HCT116 (cell line): ENCODE measurements at regions not wholly inside any gene's neighbourhood (a gene's known extent, or its start where the extent isn't known, plus 50 kb on each side); places are given as distances from the start of the nearest gene placed in this dataset.

ENCODE experiments used
- ATAC-seq: fragments of 200-7000 bp; cut with Tn5 transposase; 2 replicates; pipeline ENCODE4 v1.9.1; 2020; ENCODE audit warnings: mild to moderate bottlenecking, moderate library complexity
- BruUV-seq: library from RNA; stranded (reverse); fragments of 400-500 nt; replicated peaks from 2 replicates; lab custom pipeline; 2021; lab: Mats Ljungman, UMichigan
- CTCF ChIA-PET: fragments of 300-600 bp; sonication (Branson Sonifier 250); formaldehyde crosslinking; loops from one replicate; lab custom pipeline; 2021; ENCODE audit warnings: antibody characterized with exemption; lab: Charles Lee
- POLR2A ChIA-PET: fragments of 300-600, 350-600 bp; sonication (Branson Sonifier 250); formaldehyde crosslinking; loops from one replicate; lab custom pipeline; 2021; ENCODE audit warnings: antibody characterized with exemption; lab: Charles Lee
- RAD21 ChIA-PET, 2 experiments: fragments of 300-600 bp; sonication (Branson Sonifier 250); formaldehyde crosslinking; loops; one replicate each; lab custom pipeline; 2023; ENCODE audit warnings: low total read pairs in 2 of 2; ENCODE audit not compliant: uncharacterized antibody in 2 of 2, unreplicated experiment in 2 of 2, low non-redundant PET in 1 of 2; lab: Charles Lee
- DNase-seq: peaks from one replicate; pipeline ENCODE4 v3.0.0-alpha.2; 2010; ENCODE audit warnings: low read depth, low spot score
- H2AFZ ChIP-seq: fragments of 200-600 bp; shearing (Covaris generic), sonication (generic); 2 replicates; pipeline ENCODE4 v1.6.1; 2017; ENCODE audit warnings: low read depth, mixed run types, mixed read lengths, antibody characterized with exemption, low read length; ENCODE audit not compliant: poor library complexity, severe bottlenecking
- H3K27ac ChIP-seq: 2 replicates; pipeline ENCODE4 v1.5.1; 2012; ENCODE audit warnings: low read depth, low read length
- H3K27me3 ChIP-seq: fragments of 200-600 bp; sonication (generic); 2 replicates; pipeline ENCODE4 v1.6.1; 2016; ENCODE audit warnings: mixed run types, low read length, mixed read lengths; ENCODE audit not compliant: insufficient read depth
- H3K36me3 ChIP-seq, 2 experiments: fragments of 200-500 bp in 1 of 2; fragments of 200-600 bp in 1 of 2; sonication (Bioruptor generic) in 1 of 2; sonication (generic) in 1 of 2; 2 replicates each; pipeline versions ENCODE4 v1.5.1 to v1.6.1; 2014 to 2016; ENCODE audit warnings: low read length in 2 of 2, inconsistent platforms in 1 of 2, mixed read lengths in 1 of 2, mixed run types in 1 of 2; ENCODE audit not compliant: insufficient read depth in 2 of 2, control insufficient read depth in 1 of 2
- H3K4me1 ChIP-seq, 2 experiments: fragments of 200-600 bp in 1 of 2; sonication (generic) in 1 of 2; 2 replicates each; pipeline versions ENCODE4 v1.5.1 to v1.6.1; 2012 to 2017; ENCODE audit warnings: low read length in 2 of 2, inconsistent platforms in 1 of 2, mild to moderate bottlenecking in 1 of 2, mixed read lengths in 1 of 2, mixed run types in 1 of 2, moderate library complexity in 1 of 2; ENCODE audit not compliant: insufficient read depth in 2 of 2, control insufficient read depth in 1 of 2
- H3K4me2 ChIP-seq: fragments of 200-600 bp; sonication (generic); 2 replicates; pipeline ENCODE4 v1.6.1; 2017; ENCODE audit warnings: mixed run types, low read length, mixed read lengths
- H3K4me3 ChIP-seq, 2 experiments: fragments of 200-600 bp in 1 of 2; sonication (generic) in 1 of 2; replicated peaks in 1 of 2; 2 replicates each; pipeline ENCODE4 v1.5.1; 2011 to 2016; ENCODE audit warnings: low read length in 2 of 2, control low read depth in 1 of 2, low read depth in 1 of 2, mild to moderate bottlenecking in 1 of 2, mixed read lengths in 1 of 2, mixed run types in 1 of 2
- H3K79me2 ChIP-seq: fragments of 200-600 bp; sonication (generic); 2 replicates; pipeline ENCODE4 v1.6.1; 2017; ENCODE audit warnings: mild to moderate bottlenecking, mixed run types, low read length, moderate library complexity, mixed read lengths; ENCODE audit not compliant: insufficient read depth
- H3K9ac ChIP-seq: fragments of 200-600 bp; sonication (generic); 2 replicates; pipeline ENCODE4 v1.6.1; 2016; ENCODE audit warnings: low read length, mixed read lengths
- H3K9me2 ChIP-seq: fragments of 200-600 bp; sonication (generic), shearing (Covaris generic); 2 replicates; pipeline ENCODE4 v1.6.1; 2017; ENCODE audit warnings: mixed run types, mild to moderate bottlenecking, moderate library complexity; ENCODE audit not compliant: insufficient read depth
- H3K9me3 ChIP-seq, 2 experiments: fragments of 200-500 bp in 1 of 2; fragments of 200-600 bp in 1 of 2; sonication (Bioruptor generic) in 1 of 2; sonication (generic) in 1 of 2; 2 replicates each; pipeline ENCODE4 v1.6.1; 2014 to 2017; ENCODE audit warnings: low read length in 2 of 2, mixed read lengths in 2 of 2, inconsistent platforms in 1 of 2, low read depth in 1 of 2, mild to moderate bottlenecking in 1 of 2, mixed run types in 1 of 2, moderate library complexity in 1 of 2; ENCODE audit not compliant: control insufficient read depth in 1 of 2, insufficient read depth in 1 of 2
- H4K20me1 ChIP-seq: fragments of 200-600 bp; sonication (generic), shearing (Covaris generic); 2 replicates; pipeline ENCODE4 v1.6.1; 2017; ENCODE audit warnings: mixed run types, mild to moderate bottlenecking, moderate library complexity; ENCODE audit not compliant: insufficient read depth
- CBX3 ChIP-seq: IDR thresholded peaks from 2 replicates; pipeline ENCODE4 v1.6.1; 2012; ENCODE audit warnings: low read depth
- ELF1 ChIP-seq: IDR thresholded peaks from 2 replicates; pipeline ENCODE4 v1.6.1; 2012; ENCODE audit warnings: low read depth, borderline replicate concordance
- EZH2 ChIP-seq: fragments of 200-600 bp; sonication (generic); IDR thresholded peaks from 2 replicates; pipeline ENCODE4 v1.6.1; 2017; ENCODE audit warnings: antibody characterized with exemption, mixed run types
- FOSL1 ChIP-seq: IDR thresholded peaks from 2 replicates; pipeline ENCODE4 v1.6.1; 2012; ENCODE audit warnings: low read depth
- JUND ChIP-seq: IDR thresholded peaks from 2 replicates; pipeline ENCODE4 v1.6.1; 2012
- MAX ChIP-seq: IDR thresholded peaks from 2 replicates; pipeline ENCODE4 v1.6.1; 2012
- POLR2AphosphoS5 ChIP-seq: IDR thresholded peaks from 2 replicates; pipeline ENCODE4 v1.6.1; 2011; ENCODE audit warnings: mild to moderate bottlenecking, low read depth, low read length, moderate library complexity
- RAD21 ChIP-seq: IDR thresholded peaks from 2 replicates; pipeline ENCODE4 v1.6.1; 2012; ENCODE audit warnings: low read depth, mild to moderate bottlenecking
- TCF7L2 ChIP-seq: IDR thresholded peaks from 2 replicates; pipeline ENCODE4 v1.7.0; 2011; ENCODE audit warnings: borderline replicate concordance, inconsistent platforms; ENCODE audit not compliant: insufficient read depth, insufficient read length; ENCODE audit errors: extremely low read depth
- YY1 ChIP-seq: IDR thresholded peaks from 2 replicates; pipeline ENCODE4 v1.6.1; 2011; ENCODE audit warnings: low read length, low read depth, moderate library complexity, mild to moderate bottlenecking; ENCODE audit not compliant: insufficient replicate concordance; ENCODE audit errors: extremely low read depth
- ZNF274 ChIP-seq: fragments of 200-500 bp; sonication (Bioruptor generic); IDR thresholded peaks from 2 replicates; pipeline ENCODE4 v1.6.1; 2014; ENCODE audit warnings: mild to moderate bottlenecking, low read depth, low read length, inconsistent platforms
- intact Hi-C: fragments of 100-400 bp; cut with micrococcal nuclease; formaldehyde crosslinking; loops from 2 replicates; pipeline ENCODE4 v1.10.0; 2022
- TF ChIP-seq, protein P1 (sequence below): IDR thresholded peaks from 2 replicates; pipeline ENCODE4 v1.6.1; 2012

DNA sequence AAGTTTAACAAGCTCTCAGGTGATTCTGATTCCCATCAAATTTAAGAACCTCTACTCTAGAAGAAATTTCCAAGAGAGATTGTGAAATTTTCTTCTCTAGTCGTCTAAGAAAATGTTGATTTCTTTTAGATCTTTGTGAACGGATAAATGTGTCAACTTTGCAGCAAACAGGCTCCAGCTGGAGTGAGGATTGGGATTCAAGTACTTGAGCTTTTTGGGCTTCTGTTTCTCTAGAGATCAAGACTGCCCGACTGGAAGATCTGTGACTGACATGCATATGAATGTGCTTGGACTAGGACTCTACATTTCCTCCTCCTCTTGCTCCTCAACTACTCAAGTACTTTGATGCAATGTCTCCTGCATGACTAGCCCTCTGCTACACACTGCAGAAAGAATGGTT is 388.3 kb downstream of the TMEM38B start:
- RAD21 ChIA-PET = no interaction called here
- Histone ChIP-seq H3K9me3 (no peaks in the 10 kb centered on the region), H2AFZ (no peak overlapping the region), H3K4me2 (no peak overlapping the region), H3K9me2 (no peaks in the 10 kb centered on the region), H4K20me1 (no peaks in the 10 kb centered on the region), H3K27me3 (peaks cover 12% of the 10 kb centered on the region; the same call in 1 of the 2 replicates), H3K27ac (no peak overlapping the region), H3K4me3 (no peak overlapping the region), H3K36me3 (no peaks in the 10 kb centered on the region), H3K79me2 (no peaks in the 10 kb centered on the region), H3K9ac (no peak overlapping the region), H3K4me1 (no peaks in the 10 kb centered on the region)
- no TSS peak for BruUV-seq
- CTCF ChIA-PET = no interaction called here
- DNase-seq = no peak
- POLR2A ChIA-PET = no interaction called here
- intact Hi-C loops = no loop called here
- TF ChIP-seq TCF7L2 (no peak), ELF1 (no peak), EZH2 (no peak), JUND (no peak), FOSL1 (no peak), MAX (no peak), POLR2AphosphoS5 (no peak), RAD21 (no peak), ZNF274 (no peak), CBX3 (no peak)
- TF ChIP-seq, protein P1, sequence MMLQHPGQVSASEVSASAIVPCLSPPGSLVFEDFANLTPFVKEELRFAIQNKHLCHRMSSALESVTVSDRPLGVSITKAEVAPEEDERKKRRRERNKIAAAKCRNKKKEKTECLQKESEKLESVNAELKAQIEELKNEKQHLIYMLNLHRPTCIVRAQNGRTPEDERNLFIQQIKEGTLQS = no peak
- ATAC-seq = no peak

DNA sequence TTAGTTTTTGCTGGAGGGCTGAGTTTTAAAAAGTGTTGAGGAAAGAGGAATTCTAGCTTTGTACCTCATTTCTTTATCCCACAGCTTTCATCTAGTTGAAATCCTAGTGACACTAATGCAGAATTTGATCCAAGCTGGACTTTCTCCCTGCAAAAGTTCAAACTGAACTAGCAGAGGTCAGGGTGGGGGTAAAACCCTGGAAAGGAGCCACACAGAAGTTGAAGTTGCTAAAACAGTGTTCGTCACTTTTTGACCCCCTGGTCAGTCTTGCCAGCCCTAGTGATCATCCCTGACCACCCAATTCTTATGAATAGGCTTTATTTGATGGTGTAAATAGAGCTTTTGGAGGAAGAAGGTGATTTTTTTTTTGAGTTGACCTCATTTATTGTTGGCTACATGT is 390.4 kb downstream of the TMEM38B start:
- Histone ChIP-seq H3K4me2 (no peak overlapping the region), H3K79me2 (no peaks in the 10 kb centered on the region), H3K27me3 (peaks cover 12% of the 10 kb centered on the region; the same call in 1 of the 2 replicates), H3K4me3 (no peak overlapping the region), H3K9ac (no peak overlapping the region), H3K9me3 (no peaks in the 10 kb centered on the region), H3K36me3 (no peaks in the 10 kb centered on the region), H3K9me2 (no peaks in the 10 kb centered on the region), H2AFZ (no peak overlapping the region), H4K20me1 (no peaks in the 10 kb centered on the region), H3K4me1 (no peaks in the 10 kb centered on the region), H3K27ac (no peak overlapping the region)
- intact Hi-C loops = no loop called here
- CTCF ChIA-PET = no interaction called here
- POLR2A ChIA-PET = no interaction called here
- no peak for TF ChIP-seq YY1
- no TSS peak for BruUV-seq
- ATAC-seq = no peak
- RAD21 ChIA-PET = no interaction called here
- no peak for DNase-seq
